ENCODE measurements at regions not wholly inside any gene's neighbourhood (a gene's known extent, or its start where the extent isn't known, plus 50 kb on each side); places are given as distances from the start of the nearest gene placed in this dataset.
"Not testable (repeated sequence)": the region's sequence is repeated elsewhere in the genome, so short reads cannot be mapped to it uniquely, and the experiment has no call there.

GRCh38 chr14:71460091-71460490 is 472.1 kb upstream of the RGS6 start:
- Histone ChIP-seq H3K14ac (replicated peaks; ENCODE audit: low read depth, low read length) (no peak overlapping the region), H3K23ac (ENCODE audit: low read depth, low read length) (no peak overlapping the region), H3K36me3 (ENCODE audit: control insufficient read depth, insufficient read depth, low read length) (peaks cover 6% of the 10 kb centered on the region; the same call in 1 of the 2 replicates), H4K8ac (ENCODE audit: low read depth in 2 of 2, low read length in 2 of 2) (no peak overlapping the region), H3K4ac (ENCODE audit: low read depth, low read length) (no peak overlapping the region), H3K27ac (ENCODE audit: insufficient read depth, low read length) (no peak overlapping the region), H2BK5ac (ENCODE audit: low read depth, low read length, poor library complexity, severe bottlenecking) (no peak overlapping the region), H3K79me1 (ENCODE audit: low read depth in 1 of 2, low read length in 2 of 2) (peaks cover 24 to 28% of the 10 kb centered on the region in 2 experiments), H2BK15ac (ENCODE audit: low read depth, low read length) (no peak overlapping the region), H3K4me3 (ENCODE audit: insufficient read depth, low read depth, low read length) (no peak overlapping the region), H3K9me3 (ENCODE audit: control insufficient read depth, insufficient read depth, low read length) (peaks cover 5% of the 10 kb centered on the region), H4K20me1 (ENCODE audit: insufficient read depth, low read length) (no peaks in the 10 kb centered on the region; the same call in 1 of the 2 replicates), H3K18ac (ENCODE audit: low read depth, low read length) (no peak overlapping the region), H4K5ac (ENCODE audit: low read depth, low read length) (no peak overlapping the region), H2AK9ac (replicated peaks; ENCODE audit: low read depth, low read length, poor library complexity) (no peak overlapping the region), H3K4me2 (ENCODE audit: low read depth, low read length) (no peak overlapping the region), H2AK5ac (ENCODE audit: low read depth, low read length) (no peak overlapping the region), H2BK20ac (ENCODE audit: low read depth, low read length) (no peak overlapping the region), H3K4me1 (ENCODE audit: control insufficient read depth, insufficient read depth, low read length) (no peaks in the 10 kb centered on the region), H3K9me1 (ENCODE audit: insufficient read depth, low read length) (no peaks in the 10 kb centered on the region), H2AFZ (replicated peaks; ENCODE audit: low read length, poor library complexity) (no peak overlapping the region), H3K56ac (ENCODE audit: extremely low read depth, insufficient read depth, low read length) (no peak overlapping the region), H2BK120ac (ENCODE audit: low read depth, low read length) (no peak overlapping the region), H4K91ac (ENCODE audit: insufficient read depth, low read depth, low read length) (no peak overlapping the region), H3K9ac (ENCODE audit: low read depth, low read length) (no peak overlapping the region), H3K27me3 (ENCODE audit: control insufficient read depth, insufficient read depth, low read length) (no peaks in the 10 kb centered on the region)
- no CpG with 5 or more reads among the region's 6 CpGs for WGBS, 2 experiments (ENCODE audit: extremely low coverage in 2 of 2, insufficient read length in 1 of 2)
- in situ Hi-C loops (cut with MboI; ENCODE audit: low sequenced_read_pairs) (no loop called here), dilution Hi-C loops (cut with HindIII; ENCODE audit: low sequenced_read_pairs, unreplicated experiment) (no loop called here), intact Hi-C loops (cut with micrococcal nuclease) (no loop called here)
- ATAC-seq (ENCODE audit: low read depth) (no peak), DNase-seq (no peak)
- ChIA-PET POLR2A (ENCODE audit: unreplicated experiment) (no interaction called here), CTCF (no interaction called here)
- no TSS peak for BruUV-seq (replicated peaks)
- no peak for TF ChIP-seq RCOR1 (IDR thresholded peaks at IDR 0.05; ENCODE audit: insufficient replicate concordance, low read length)
- no peak for TF ChIP-seq CEBPB (IDR thresholded peaks at IDR 0.05; ENCODE audit: low read depth, low read length)
- no peak for TF ChIP-seq POLR2A (IDR thresholded peaks at IDR 0.05; ENCODE audit: low read depth, low read length)
- TF ChIP-seq MXI1 (IDR thresholded peaks at IDR 0.05; ENCODE audit: borderline replicate concordance, low read depth, low read length): no peak
- no peak for TF ChIP-seq CTCF (conservative IDR thresholded peaks at IDR 0.05; ENCODE audit: low read depth, low read length)
- TF ChIP-seq MAFK (IDR thresholded peaks at IDR 0.05; ENCODE audit: low read depth, low read length): no peak
- no peak for TF ChIP-seq CHD1 (IDR thresholded peaks at IDR 0.05; ENCODE audit: low read depth, low read length)

- H3K4me1 ChIP-seq (ENCODE audit: control insufficient read depth, insufficient read depth, low read length); H3K27ac ChIP-seq (ENCODE audit: insufficient read depth, low read length); H3K23ac ChIP-seq (ENCODE audit: low read depth, low read length); H4K8ac ChIP-seq (ENCODE audit: low read depth in 2 of 2, low read length in 2 of 2); H2BK20ac ChIP-seq (ENCODE audit: low read depth, low read length); H2BK15ac ChIP-seq (ENCODE audit: low read depth, low read length); H3K27me3 ChIP-seq (ENCODE audit: control insufficient read depth, insufficient read depth, low read length); BruUV-seq (replicated peaks); H3K9me1 ChIP-seq (ENCODE audit: insufficient read depth, low read length); H3K4ac ChIP-seq (ENCODE audit: low read depth, low read length); ATAC-seq (ENCODE audit: low read depth); CTCF ChIA-PET; H3K56ac ChIP-seq (ENCODE audit: extremely low read depth, insufficient read depth, low read length); in situ Hi-C loops (cut with MboI; ENCODE audit: low sequenced_read_pairs); H2BK120ac ChIP-seq (ENCODE audit: low read depth, low read length); H3K4me3 ChIP-seq (ENCODE audit: insufficient read depth, low read depth, low read length); H2AK5ac ChIP-seq (ENCODE audit: low read depth, low read length); H3K9me3 ChIP-seq (ENCODE audit: control insufficient read depth, insufficient read depth, low read length); H2AK9ac ChIP-seq (replicated peaks; ENCODE audit: low read depth, low read length, poor library complexity); H3K14ac ChIP-seq (replicated peaks; ENCODE audit: low read depth, low read length); H4K91ac ChIP-seq (ENCODE audit: insufficient read depth, low read depth, low read length); H4K20me1 ChIP-seq (ENCODE audit: insufficient read depth, low read length); H3K18ac ChIP-seq (ENCODE audit: low read depth, low read length); H3K9ac ChIP-seq (ENCODE audit: low read depth, low read length); POLR2A ChIA-PET (ENCODE audit: unreplicated experiment); H3K4me2 ChIP-seq (ENCODE audit: low read depth, low read length); H3K36me3 ChIP-seq (ENCODE audit: control insufficient read depth, insufficient read depth, low read length); intact Hi-C loops (cut with micrococcal nuclease); H2AFZ ChIP-seq (replicated peaks; ENCODE audit: low read length, poor library complexity); H2BK5ac ChIP-seq (ENCODE audit: low read depth, low read length, poor library complexity, severe bottlenecking); dilution Hi-C loops (cut with HindIII; ENCODE audit: low sequenced_read_pairs, unreplicated experiment); DNase-seq; H4K5ac ChIP-seq (ENCODE audit: low read depth, low read length): not testable (repeated sequence)
- no CpG with 5 or more reads among the region's 3 CpGs for WGBS, 2 experiments (ENCODE audit: extremely low coverage in 2 of 2, insufficient read length in 1 of 2)
- H3K79me1 ChIP-seq (ENCODE audit: low read depth in 1 of 2, low read length in 2 of 2): peaks cover 30 to 31% of the 10 kb centered on the region in 2 experiments
Measured at GRCh38 chr14:71461617-71462016, 470.6 kb upstream of the RGS6 start.
